Astrocyte of the cerebellum (primary cell): ENCODE measurements at regions not wholly inside any gene's neighbourhood (a gene's known extent, or its start where the extent isn't known, plus 50 kb on each side); places are given as distances from the start of the nearest gene placed in this dataset.

Experiments used
- DNase-seq: peaks from one replicate; pipeline ENCODE4 v3.0.0-alpha.2; 2011; ENCODE audit warnings: low read depth
- H3K4me3 ChIP-seq: 2 replicates; pipeline ENCODE4 v1.5.1; 2011; ENCODE audit warnings: mild to moderate bottlenecking, low read depth, low read length, moderate library complexity
- in situ Hi-C: cut with HindIII; loops from 2 replicates; pipeline ENCODE4 v1.10.0; 2017; ENCODE audit warnings: low sequenced_read_pairs
- TF ChIP-seq, protein P1 (sequence below): IDR thresholded peaks from 2 replicates; pipeline ENCODE4 v1.5.1; 2012; ENCODE audit warnings: low read length, low read depth, moderate library complexity, mild to moderate bottlenecking; ENCODE audit errors: missing control alignments

GRCh38 chr2:47226132-47226922, 50.0 kb upstream of the CALM2 start:
- TF ChIP-seq, protein P1, sequence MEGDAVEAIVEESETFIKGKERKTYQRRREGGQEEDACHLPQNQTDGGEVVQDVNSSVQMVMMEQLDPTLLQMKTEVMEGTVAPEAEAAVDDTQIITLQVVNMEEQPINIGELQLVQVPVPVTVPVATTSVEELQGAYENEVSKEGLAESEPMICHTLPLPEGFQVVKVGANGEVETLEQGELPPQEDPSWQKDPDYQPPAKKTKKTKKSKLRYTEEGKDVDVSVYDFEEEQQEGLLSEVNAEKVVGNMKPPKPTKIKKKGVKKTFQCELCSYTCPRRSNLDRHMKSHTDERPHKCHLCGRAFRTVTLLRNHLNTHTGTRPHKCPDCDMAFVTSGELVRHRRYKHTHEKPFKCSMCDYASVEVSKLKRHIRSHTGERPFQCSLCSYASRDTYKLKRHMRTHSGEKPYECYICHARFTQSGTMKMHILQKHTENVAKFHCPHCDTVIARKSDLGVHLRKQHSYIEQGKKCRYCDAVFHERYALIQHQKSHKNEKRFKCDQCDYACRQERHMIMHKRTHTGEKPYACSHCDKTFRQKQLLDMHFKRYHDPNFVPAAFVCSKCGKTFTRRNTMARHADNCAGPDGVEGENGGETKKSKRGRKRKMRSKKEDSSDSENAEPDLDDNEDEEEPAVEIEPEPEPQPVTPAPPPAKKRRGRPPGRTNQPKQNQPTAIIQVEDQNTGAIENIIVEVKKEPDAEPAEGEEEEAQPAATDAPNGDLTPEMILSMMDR = no peak
- in situ Hi-C loops = no loop called here
- DNase-seq = no peak
- H3K4me3 ChIP-seq = no peak overlapping the region
